Prostate gland (tissue), 2 donors: ENCODE measurements at regions not wholly inside any gene's neighbourhood (a gene's known extent, or its start where the extent isn't known, plus 50 kb on each side); places are given as distances from the start of the nearest gene placed in this dataset.

Experiments
- CTCF ChIP-seq, 4 experiments: fragments of 200-600 bp in 2 of 4; fragments of 450-650 bp in 2 of 4; sonication (generic) in 2 of 4; IDR thresholded peaks; 1 replicate in 3 of 4; 2 replicates in 1 of 4; pipeline ENCODE4 v1.5.1; 2016 to 2019; ENCODE audit warnings: antibody characterized with exemption in 4 of 4, mild to moderate bottlenecking in 2 of 4, moderate library complexity in 2 of 4
- POLR2AphosphoS5 ChIP-seq: sonication (generic); formaldehyde crosslinking; IDR thresholded peaks from one replicate; pipeline ENCODE4 v1.6.1; 2017; ENCODE audit warnings: antibody characterized with exemption

- TF ChIP-seq POLR2AphosphoS5 (no peak), CTCF (IDR thresholded peaks at IDR 0.05) (no peak)
These were observed 195.6 kb upstream of the POU3F3 start for GRCh38 chr2:104658144-104658835.
